ACC112 (cell line): ENCODE measurements at regions not wholly inside any gene's neighbourhood (a gene's known extent, or its start where the extent isn't known, plus 50 kb on each side); places are given as distances from the start of the nearest gene placed in this dataset.
A peak's percentile ranks its signal among the peaks of the same experiment; 100 is the strongest.

Experiments used
- H2AFZ ChIP-seq: fragments of 200-600 bp; sonication (generic); one replicate; pipeline ENCODE4 v1.6.0; 2017; ENCODE audit warnings: antibody characterized with exemption, low read length; ENCODE audit not compliant: unreplicated experiment
- H3K27ac ChIP-seq: fragments of 200-600 bp; sonication (generic); 2 replicates; pipeline ENCODE4 v1.5.1; 2014; ENCODE audit warnings: low read depth, mild to moderate bottlenecking, antibody characterized with exemption, low read length, moderate library complexity
- H3K27me3 ChIP-seq: fragments of 200-600 bp; sonication (generic); 2 replicates; pipeline ENCODE4 v1.6.1; 2014; ENCODE audit warnings: mild to moderate bottlenecking, antibody characterized with exemption, low read length, moderate library complexity, mixed read lengths; ENCODE audit not compliant: insufficient read depth
- H3K36me3 ChIP-seq: fragments of 200-600 bp; sonication (generic); 2 replicates; pipeline ENCODE4 v1.6.1; 2016; ENCODE audit warnings: mild to moderate bottlenecking, antibody characterized with exemption, low read length, moderate library complexity, mixed read lengths; ENCODE audit not compliant: insufficient read depth
- H3K4me1 ChIP-seq: fragments of 200-600 bp; sonication (generic); one replicate; pipeline ENCODE4 v1.6.1; 2016; ENCODE audit warnings: low read length, mixed read lengths; ENCODE audit not compliant: insufficient read depth, unreplicated experiment, control insufficient read depth
- H3K4me3 ChIP-seq: fragments of 200-600 bp; sonication (generic); 2 replicates; pipeline ENCODE4 v1.5.1; 2014; ENCODE audit warnings: mild to moderate bottlenecking, low read depth, low read length
- H3K79me2 ChIP-seq: fragments of 200-600 bp; sonication (generic); one replicate; pipeline ENCODE4 v1.6.0; 2016; ENCODE audit warnings: low read length; ENCODE audit not compliant: control insufficient read depth, unreplicated experiment, insufficient read depth

- Histone ChIP-seq H3K27ac (no peak overlapping the region), H3K79me2 (no peaks in the 10 kb centered on the region), H3K27me3 (no peaks in the 10 kb centered on the region), H3K4me3 (no peak overlapping the region), H3K36me3 (no peaks in the 10 kb centered on the region), H3K4me1 (peaks cover 5% of the 10 kb centered on the region), H2AFZ (no peak overlapping the region)
These were observed 232.2 kb downstream of the TRIB2 start for GRCh38 chr2:12948961-12949353.

- H3K27ac ChIP-seq, result no peak overlapping the region
- no peaks in the 10 kb centered on the region for H3K27me3 ChIP-seq
- peaks cover 5% of the 10 kb centered on the region for H3K4me1 ChIP-seq
- no peaks in the 10 kb centered on the region for H3K79me2 ChIP-seq
- no peak overlapping the region for H2AFZ ChIP-seq
- H3K36me3 ChIP-seq, result no peaks in the 10 kb centered on the region
- no peak overlapping the region for H3K4me3 ChIP-seq
These were observed 232.7 kb downstream of the TRIB2 start for GRCh38 chr2:12949406-12949805.

- Histone ChIP-seq H3K36me3 (no peaks in the 10 kb centered on the region), H3K4me3 (no peak overlapping the region), H3K27ac (no peak overlapping the region), H3K79me2 (no peaks in the 10 kb centered on the region), H2AFZ (no peak overlapping the region), H3K4me1 (peaks cover 5% of the 10 kb centered on the region), H3K27me3 (no peaks in the 10 kb centered on the region)
These were observed 233.4 kb downstream of the TRIB2 start for GRCh38 chr2:12950174-12950573.

- Histone ChIP-seq H3K27me3 (no peaks in the 10 kb centered on the region), H3K4me3 (peak overlapping the region; percentile 38), H3K4me1 (peaks cover 5% of the 10 kb centered on the region), H3K79me2 (no peaks in the 10 kb centered on the region), H3K36me3 (no peaks in the 10 kb centered on the region), H2AFZ (peak overlapping the region; percentile 86), H3K27ac (no peak overlapping the region)
These were observed 234.4 kb downstream of the TRIB2 start for GRCh38 chr2:12950957-12951656.

- H3K36me3 ChIP-seq, result no peaks in the 10 kb centered on the region
- H3K27me3 ChIP-seq, result no peaks in the 10 kb centered on the region
- no peaks in the 10 kb centered on the region for H3K79me2 ChIP-seq
- H3K4me1 ChIP-seq, result peaks cover 5% of the 10 kb centered on the region
- peak overlapping the region; percentile 86 for H2AFZ ChIP-seq
- peak overlapping the region; percentile 38 for H3K4me3 ChIP-seq
- H3K27ac ChIP-seq, result no peak overlapping the region
These were observed 234.9 kb downstream of the TRIB2 start for GRCh38 chr2:12951657-12951973.

- no peak overlapping the region for H3K27ac ChIP-seq
- H3K79me2 ChIP-seq, result no peaks in the 10 kb centered on the region
- no peaks in the 10 kb centered on the region for H3K36me3 ChIP-seq
- no peak overlapping the region for H3K4me3 ChIP-seq
- H3K4me1 ChIP-seq, result peaks cover 5% of the 10 kb centered on the region
- no peaks in the 10 kb centered on the region for H3K27me3 ChIP-seq
- H2AFZ ChIP-seq, result no peak overlapping the region
These were observed 236.9 kb downstream of the TRIB2 start for GRCh38 chr2:12953596-12953995.

- Histone ChIP-seq H3K27ac (no peak overlapping the region), H3K36me3 (no peaks in the 10 kb centered on the region), H3K79me2 (no peaks in the 10 kb centered on the region), H3K4me3 (no peak overlapping the region), H3K4me1 (peaks cover 5% of the 10 kb centered on the region), H2AFZ (no peak overlapping the region), H3K27me3 (no peaks in the 10 kb centered on the region)
These were observed 239.1 kb downstream of the TRIB2 start for GRCh38 chr2:12955864-12956263.

GRCh38 chr2:12957251-12957650 is 240.5 kb downstream of the TRIB2 start:
- Histone ChIP-seq H3K36me3 (no peaks in the 10 kb centered on the region), H3K4me1 (no peaks in the 10 kb centered on the region), H3K79me2 (no peaks in the 10 kb centered on the region), H3K4me3 (no peak overlapping the region), H2AFZ (no peak overlapping the region), H3K27ac (no peak overlapping the region), H3K27me3 (no peaks in the 10 kb centered on the region)

GRCh38 chr2:12959935-12960334 is 243.2 kb downstream of the TRIB2 start:
- no peak overlapping the region for H3K4me3 ChIP-seq
- H3K36me3 ChIP-seq, result no peaks in the 10 kb centered on the region
- no peaks in the 10 kb centered on the region for H3K27me3 ChIP-seq
- no peaks in the 10 kb centered on the region for H3K79me2 ChIP-seq
- no peaks in the 10 kb centered on the region for H3K4me1 ChIP-seq
- H3K27ac ChIP-seq, result no peak overlapping the region
- no peak overlapping the region for H2AFZ ChIP-seq

GRCh38 chr2:12960671-12961070 is 243.9 kb downstream of the TRIB2 start:
- H3K4me1 ChIP-seq, result peaks cover 2% of the 10 kb centered on the region
- H3K4me3 ChIP-seq, result no peak overlapping the region
- H3K36me3 ChIP-seq, result no peaks in the 10 kb centered on the region
- H3K27me3 ChIP-seq, result no peaks in the 10 kb centered on the region
- H2AFZ ChIP-seq, result no peak overlapping the region
- no peak overlapping the region for H3K27ac ChIP-seq
- H3K79me2 ChIP-seq, result no peaks in the 10 kb centered on the region

- no peak overlapping the region for H2AFZ ChIP-seq
- no peaks in the 10 kb centered on the region for H3K27me3 ChIP-seq
- no peak overlapping the region for H3K4me3 ChIP-seq
- H3K4me1 ChIP-seq, result peaks cover 6% of the 10 kb centered on the region
- H3K27ac ChIP-seq, result no peak overlapping the region
- H3K79me2 ChIP-seq, result no peaks in the 10 kb centered on the region
- H3K36me3 ChIP-seq, result no peaks in the 10 kb centered on the region
These were observed 248.3 kb downstream of the TRIB2 start for GRCh38 chr2:12964904-12965539.
